ENCODE measurements at regions not wholly inside any gene's neighbourhood (a gene's known extent, or its start where the extent isn't known, plus 50 kb on each side); places are given as distances from the start of the nearest gene placed in this dataset.

DNA sequence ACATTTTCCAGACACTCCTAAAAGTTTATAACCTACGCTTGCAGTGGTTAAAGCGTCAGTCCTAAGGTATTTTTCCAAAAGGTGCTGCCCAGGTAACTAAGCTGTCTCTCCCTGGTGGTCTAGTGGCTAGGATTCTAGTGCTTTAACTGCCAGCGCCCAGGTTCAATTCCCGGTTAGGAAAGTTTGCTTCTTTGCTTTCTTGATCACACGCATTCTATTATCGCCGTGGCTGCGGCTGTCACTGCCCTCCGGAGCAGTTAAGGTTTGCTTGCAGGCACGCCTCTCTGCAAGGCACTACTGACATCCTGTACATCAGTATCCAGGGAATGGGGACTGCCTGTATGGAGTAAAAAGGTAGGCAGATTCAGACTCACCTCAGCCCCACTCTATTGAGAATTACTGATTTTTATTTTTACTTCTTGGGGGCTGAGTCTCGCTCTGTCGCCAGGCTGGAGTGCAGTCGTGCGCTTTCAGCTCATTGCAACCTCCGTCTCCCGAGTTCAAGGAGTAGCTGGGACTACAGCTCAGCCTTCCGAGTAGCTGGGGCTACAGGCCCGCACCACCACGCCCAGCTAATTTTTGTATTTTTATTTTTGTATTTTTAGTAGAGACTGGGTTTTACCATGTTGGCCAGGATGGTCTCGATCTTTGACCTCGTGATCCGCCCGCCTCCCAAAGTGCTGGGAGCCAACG lies 53.2 kb upstream of the CFAP126 start:
- Histone ChIP-seq H3K9me3 (ENCODE audit: insufficient read depth in 2 of 2, low read depth in 1 of 2, low read length in 1 of 2) (no peaks in the 10 kb centered on the region), H3K14ac (ENCODE audit: insufficient read length) (no peak overlapping the region), H3K27me3 (replicated peaks in 1 of 4; ENCODE audit: control insufficient read depth in 3 of 4, extremely low read depth in 1 of 4, insufficient read depth in 3 of 4, low read length in 3 of 4) (no peaks in the 10 kb centered on the region), H3K23me2 (ENCODE audit: low read depth, low read length) (no peaks in the 10 kb centered on the region), H2AK5ac (ENCODE audit: low read depth, low read length) (no peak overlapping the region), H4K20me1 (replicated peaks in 1 of 2; ENCODE audit: control insufficient read depth in 1 of 2, insufficient read depth in 2 of 2, low read length in 2 of 2) (no peaks in the 10 kb centered on the region), H4K91ac (replicated peaks; ENCODE audit: insufficient read length, low read length) (no peak overlapping the region), H3K27ac (ENCODE audit: low read depth, low read length) (no peak overlapping the region), H2BK120ac (replicated peaks; ENCODE audit: low read depth, low read length) (no peak overlapping the region), H2BK20ac (ENCODE audit: low read length) (no peak overlapping the region), H3K56ac (replicated peaks; ENCODE audit: insufficient read length, low read depth, low read length) (no peak overlapping the region), H2AFZ (ENCODE audit: low read length) (no peak overlapping the region), H3K79me1 (ENCODE audit: low read depth, low read length) (no peaks in the 10 kb centered on the region; the same call in 1 of the 2 replicates), H2BK15ac (ENCODE audit: low read length) (no peak overlapping the region), H2BK5ac (ENCODE audit: low read depth, low read length) (no peak overlapping the region), H2BK12ac (ENCODE audit: low read depth, low read length) (no peak overlapping the region), H3K4ac (replicated peaks; ENCODE audit: insufficient read length, low read depth, low read length) (no peak overlapping the region), H3K9ac (replicated peaks in 1 of 4; ENCODE audit: extremely low read depth in 1 of 4, low read depth in 3 of 4, low read length in 3 of 4) (no peak overlapping the region; a peak in 1 of 7 replicates), H3K23ac (ENCODE audit: insufficient read length) (no peak overlapping the region), H3K4me3 (ENCODE audit: extremely low read depth in 1 of 4, insufficient read depth in 2 of 4, low read depth in 3 of 4, low read length in 4 of 4) (peak overlapping the region; percentile 33 to 58 (median 40); a peak in 7 of 8 replicates), H3K4me1 (replicated peaks in 1 of 4; ENCODE audit: control insufficient read depth in 3 of 4, insufficient read depth in 4 of 4, low read length in 3 of 4) (no peaks in the 10 kb centered on the region), H3K36me3 (ENCODE audit: control insufficient read depth in 2 of 4, insufficient read depth in 4 of 4, low read length in 3 of 4) (no peaks in the 10 kb centered on the region), H3K4me2 (ENCODE audit: insufficient read depth in 1 of 2, low read depth in 2 of 2, low read length in 2 of 2) (peak overlapping the region; percentile 61 to 66), H4K8ac (ENCODE audit: extremely low read depth, insufficient read depth, low read length) (no peak overlapping the region), H3K79me2 (ENCODE audit: control insufficient read depth in 1 of 2, insufficient read depth in 2 of 2, low read length in 2 of 2) (no peaks in the 10 kb centered on the region), H3K18ac (ENCODE audit: extremely low read depth, low read length) (no peak overlapping the region), H4K5ac (ENCODE audit: insufficient read length, low read depth, low read length) (no peak overlapping the region)
- peak; percentile 54 to 68 for DNase-seq (ENCODE audit: low read depth in 1 of 2, low spot score in 2 of 2)
- 17% methylated on average over 24 of the region's 24 CpGs; no CpG with 5 or more reads in 1 of the 2 experiments for WGBS, 2 experiments (ENCODE audit: extremely low coverage in 1 of 2, insufficient coverage in 1 of 2, insufficient read length in 1 of 2, insufficient replicate concordance in 2 of 2, low coverage in 1 of 2, low lambda C conversion rate in 2 of 2, missing lambda C conversion rate in 1 of 2)
- FAIRE-seq = no peak
- ChIA-PET POLR2A (ENCODE audit: partially characterized antibody) (interaction anchor here (0.9 kb wide), 1 partner anchor 21 kb away, joined by 3 read pairs; no protein-coding TSS in a partner anchor), CTCF (ENCODE audit: partially characterized antibody) (interaction anchor here (1.3 to 1.5 kb wide), 4 partner anchors 8 to 21 kb away, joined by 3 to 8 read pairs (median 4); no protein-coding TSS in a partner anchor)
- TF ChIP-seq SIN3A (conservative IDR thresholded peaks at IDR 0.05 in 1 of 2, IDR thresholded peaks at IDR 0.05 in 1 of 2; ENCODE audit: low read depth in 1 of 2, low read length in 2 of 2) = peak in 1 of 2 experiments; percentile 58; a peak in 1 of 4 replicates
- TF ChIP-seq ASH2L (IDR thresholded peaks at IDR 0.05; ENCODE audit: low read length) = peak; percentile 31
- no peak for TF ChIP-seq NRF1 (IDR thresholded peaks at IDR 0.05; ENCODE audit: low read depth, low read length)
- TF ChIP-seq TBP (IDR thresholded peaks at IDR 0.05; ENCODE audit: low read depth, low read length) = peak; percentile 96

Measured in H1 (cell line).